Mesodermal cell (in vitro differentiated cells): ENCODE measurements at regions not wholly inside any gene's neighbourhood (a gene's known extent, or its start where the extent isn't known, plus 50 kb on each side); places are given as distances from the start of the nearest gene placed in this dataset.
A peak's percentile ranks its signal among the peaks of the same experiment; 100 is the strongest.

Experiments
- H3K27ac ChIP-seq: 2 replicates; pipeline ENCODE4 v1.7.0; 2013; ENCODE audit warnings: mild to moderate bottlenecking, low read depth, low read length, moderate library complexity; ENCODE audit not compliant: severe bottlenecking
- H3K36me3 ChIP-seq: 2 replicates; pipeline ENCODE4 v1.7.1; 2013; ENCODE audit warnings: mild to moderate bottlenecking, low read length, moderate library complexity; ENCODE audit not compliant: control insufficient read depth, insufficient read depth
- H3K4me1 ChIP-seq: one replicate; pipeline ENCODE4 v1.7.1; 2013; ENCODE audit warnings: mild to moderate bottlenecking, low read length; ENCODE audit not compliant: insufficient read depth, control insufficient read depth, poor library complexity, severe bottlenecking
- H3K4me3 ChIP-seq: 2 replicates; pipeline ENCODE4 v1.7.0; 2013; ENCODE audit warnings: low read length, control low read depth, mild to moderate bottlenecking; ENCODE audit not compliant: insufficient read depth, poor library complexity, severe bottlenecking; ENCODE audit errors: extremely low read depth
- H3K9me3 ChIP-seq: 2 replicates; pipeline ENCODE4 v1.7.1; 2013; ENCODE audit warnings: mild to moderate bottlenecking, low read length, moderate library complexity; ENCODE audit not compliant: control insufficient read depth
- WGBS, 2 experiments: methylation state at CpG; one replicate each; pipeline ENCODE4 v1.1.5; 2013; ENCODE audit warnings: missing lambda C conversion rate in 2 of 2; ENCODE audit not compliant: insufficient coverage in 2 of 2; 5-methylcytosine and 5-hydroxymethylcytosine counted together

GRCh38 chr9:13580131-13580530, 300.6 kb upstream of the MPDZ start:
- H3K36me3 ChIP-seq: no peaks in the 10 kb centered on the region
- WGBS, 2 experiments: 87 to 88% methylated on average over 3 of the region's 3 CpGs

GRCh38 chr9:13576101-13576500, 296.6 kb upstream of the MPDZ start:
- H3K9me3 ChIP-seq: no peaks in the 10 kb centered on the region
- peaks cover 7% of the 10 kb centered on the region for H3K4me1 ChIP-seq
- H3K27ac ChIP-seq: peak overlapping the region; percentile 19
- H3K36me3 ChIP-seq: no peaks in the 10 kb centered on the region
- H3K4me3 ChIP-seq: no peak overlapping the region

More at GRCh38 chr9:13580131-13580530, 300.6 kb upstream of the MPDZ start:
- H3K4me1 ChIP-seq: peaks cover 7% of the 10 kb centered on the region
- H3K9me3 ChIP-seq: no peaks in the 10 kb centered on the region
- no peak overlapping the region for H3K4me3 ChIP-seq
- H3K27ac ChIP-seq: no peak overlapping the region

- no peaks in the 10 kb centered on the region for H3K9me3 ChIP-seq
- H3K27ac ChIP-seq: peak overlapping the region; percentile 19
Observed at GRCh38 chr9:13575558-13575957, 296.1 kb upstream of the MPDZ start.

GRCh38 chr9:13570068-13570974, 290.8 kb upstream of the MPDZ start:
- H3K4me3 ChIP-seq: no peak overlapping the region
- H3K9me3 ChIP-seq: no peaks in the 10 kb centered on the region
- no peak overlapping the region for H3K27ac ChIP-seq
- WGBS, 2 experiments: 100% methylated on average over 2 of the region's 5 CpGs; no CpG with 5 or more reads in 1 of the 2 experiments
- H3K4me1 ChIP-seq: peaks cover 10% of the 10 kb centered on the region
- H3K36me3 ChIP-seq: no peaks in the 10 kb centered on the region

More at GRCh38 chr9:13575558-13575957, 296.1 kb upstream of the MPDZ start:
- 100% methylated on average over 1 of the region's 1 CpG; no CpG with 5 or more reads in 1 of the 2 experiments for whole genome bisulfite sequencing, 2 experiments
- Histone ChIP-seq H3K4me1 (peaks cover 7% of the 10 kb centered on the region), H3K4me3 (no peak overlapping the region), H3K36me3 (no peaks in the 10 kb centered on the region)

GRCh38 chr9:13569602-13570067, 290.1 kb upstream of the MPDZ start:
- Histone ChIP-seq H3K9me3 (no peaks in the 10 kb centered on the region), H3K27ac (no peak overlapping the region), H3K4me1 (peaks cover 10% of the 10 kb centered on the region), H3K4me3 (no peak overlapping the region), H3K36me3 (no peaks in the 10 kb centered on the region)
- no CpG with 5 or more reads among the region's 1 CpG for WGBS, 2 experiments

- WGBS, 2 experiments: 17 to 21% methylated on average over 16 to 17 of the region's 18 CpGs
- peak overlapping the region; percentile 12 for H3K4me3 ChIP-seq
- H3K27ac ChIP-seq: peak overlapping the region; percentile 62
Observed at GRCh38 chr9:13568841-13569601, 289.5 kb upstream of the MPDZ start.

GRCh38 chr9:13568405-13568804, 288.9 kb upstream of the MPDZ start:
- H3K27ac ChIP-seq: peak overlapping the region; percentile 62
- no peaks in the 10 kb centered on the region for H3K9me3 ChIP-seq
- H3K4me3 ChIP-seq: peak overlapping the region; percentile 12
- H3K4me1 ChIP-seq: peaks cover 10% of the 10 kb centered on the region
- H3K36me3 ChIP-seq: no peaks in the 10 kb centered on the region
- WGBS, 2 experiments: 0 to 20% methylated on average over 1 of the region's 3 CpGs

More at GRCh38 chr9:13568841-13569601, 289.5 kb upstream of the MPDZ start:
- peaks cover 10% of the 10 kb centered on the region for H3K4me1 ChIP-seq
- H3K36me3 ChIP-seq: no peaks in the 10 kb centered on the region
- H3K9me3 ChIP-seq: no peaks in the 10 kb centered on the region

GRCh38 chr9:13567833-13568232, 288.3 kb upstream of the MPDZ start:
- no peak overlapping the region for H3K4me3 ChIP-seq
- H3K9me3 ChIP-seq: no peaks in the 10 kb centered on the region
- H3K36me3 ChIP-seq: no peaks in the 10 kb centered on the region
- H3K4me1 ChIP-seq: peaks cover 10% of the 10 kb centered on the region
- 100% methylated on average over 2 of the region's 4 CpGs; no CpG with 5 or more reads in 1 of the 2 experiments for WGBS, 2 experiments
- H3K27ac ChIP-seq: no peak overlapping the region

GRCh38 chr9:13557746-13558145, 278.3 kb upstream of the MPDZ start:
- no peaks in the 10 kb centered on the region for H3K9me3 ChIP-seq
- no peak overlapping the region for H3K4me3 ChIP-seq
- no CpG with 5 or more reads among the region's 2 CpGs for WGBS, 2 experiments
- H3K27ac ChIP-seq: no peak overlapping the region
- H3K4me1 ChIP-seq: no peaks in the 10 kb centered on the region
- no peaks in the 10 kb centered on the region for H3K36me3 ChIP-seq

- H3K9me3 ChIP-seq: no peaks in the 10 kb centered on the region
- no peaks in the 10 kb centered on the region for H3K4me1 ChIP-seq
- no peak overlapping the region for H3K27ac ChIP-seq
- no peak overlapping the region for H3K4me3 ChIP-seq
- H3K36me3 ChIP-seq: no peaks in the 10 kb centered on the region
- 100% methylated on average over 1 of the region's 2 CpGs; no CpG with 5 or more reads in 1 of the 2 experiments for WGBS, 2 experiments
Observed at GRCh38 chr9:13556656-13557055, 277.2 kb upstream of the MPDZ start.
